ENCODE measurements at regions not wholly inside any gene's neighbourhood (a gene's known extent, or its start where the extent isn't known, plus 50 kb on each side); places are given as distances from the start of the nearest gene placed in this dataset.

DNA sequence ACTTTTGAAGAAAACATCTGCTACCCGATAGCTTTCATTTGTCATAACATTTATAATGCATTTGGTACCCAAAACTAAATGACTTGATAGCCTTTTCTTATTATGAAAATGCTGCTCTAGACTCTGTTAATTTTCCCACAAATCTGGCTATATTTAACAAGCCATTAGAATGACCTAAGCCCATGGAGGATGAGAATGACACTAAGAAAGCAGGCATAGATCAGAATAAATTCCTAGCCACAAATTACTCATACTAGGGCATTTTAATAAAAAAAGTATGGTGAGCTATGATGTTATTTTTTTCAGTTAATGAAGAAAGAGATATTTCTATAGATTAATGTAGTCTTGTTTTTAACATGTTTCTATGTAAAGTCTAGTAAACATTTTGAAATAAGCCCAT, 1728.3 kb downstream of the SUCLG1 start:
- DNase-seq = no peak

DNA sequence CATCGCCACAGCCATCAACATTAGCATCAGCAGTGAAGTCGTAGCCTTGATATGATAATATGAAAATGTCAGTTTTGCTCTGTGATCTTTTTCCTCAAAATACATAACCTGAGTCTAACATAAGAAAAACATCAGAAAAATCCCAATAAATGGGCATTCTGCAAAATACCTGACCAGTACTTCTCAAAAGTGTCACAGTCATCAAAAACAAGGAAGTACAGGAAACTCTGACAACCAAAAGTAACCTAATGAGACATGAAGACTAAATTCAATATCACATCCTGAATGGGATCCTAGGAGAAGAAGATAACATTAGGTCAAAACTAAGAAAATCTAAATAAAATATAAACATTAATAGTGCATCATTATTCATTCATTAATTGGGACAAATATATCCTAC, 1731.0 kb downstream of the SUCLG1 start:
- DNase-seq = no peak

DNA sequence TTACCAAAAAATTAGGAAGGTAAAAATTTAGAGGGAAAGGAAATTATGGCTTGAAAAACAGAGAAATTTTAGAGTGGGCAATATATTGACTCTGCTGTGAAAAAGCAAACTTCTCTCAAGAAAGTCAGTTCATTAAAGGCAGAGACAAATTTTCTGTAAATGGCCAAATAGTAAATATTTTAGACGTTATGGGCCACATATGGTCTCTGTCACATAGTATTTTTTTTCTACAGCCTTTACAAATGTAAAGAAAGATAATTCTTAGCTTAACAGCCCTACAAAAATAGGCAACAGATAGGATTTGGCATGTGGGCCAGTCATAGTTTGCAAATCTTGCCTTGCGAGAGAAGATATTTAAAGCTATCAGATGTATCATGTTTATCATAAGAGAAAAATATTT, 1750.4 kb downstream of the SUCLG1 start:
- DNase-seq = no peak

DNA sequence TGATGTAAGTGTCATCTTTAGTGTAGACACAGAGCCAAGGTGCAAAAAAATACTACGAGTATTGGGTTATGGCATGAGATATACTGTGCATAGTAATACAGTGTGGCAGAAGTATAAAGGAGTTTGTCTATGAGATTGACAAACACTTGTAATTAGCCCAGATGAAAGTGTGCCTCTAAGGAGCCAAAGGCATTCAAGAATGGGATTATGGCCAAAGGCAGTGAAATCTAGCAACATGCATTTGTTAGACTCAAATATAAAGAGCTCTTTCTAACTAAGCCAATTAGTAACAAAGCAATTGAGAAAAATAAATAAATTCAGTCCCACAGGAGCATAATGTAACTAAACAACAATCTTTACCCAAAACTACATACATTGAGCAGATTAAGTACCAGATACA, 1761.8 kb downstream of the SUCLG1 start:
- no peak for DNase-seq

DNA sequence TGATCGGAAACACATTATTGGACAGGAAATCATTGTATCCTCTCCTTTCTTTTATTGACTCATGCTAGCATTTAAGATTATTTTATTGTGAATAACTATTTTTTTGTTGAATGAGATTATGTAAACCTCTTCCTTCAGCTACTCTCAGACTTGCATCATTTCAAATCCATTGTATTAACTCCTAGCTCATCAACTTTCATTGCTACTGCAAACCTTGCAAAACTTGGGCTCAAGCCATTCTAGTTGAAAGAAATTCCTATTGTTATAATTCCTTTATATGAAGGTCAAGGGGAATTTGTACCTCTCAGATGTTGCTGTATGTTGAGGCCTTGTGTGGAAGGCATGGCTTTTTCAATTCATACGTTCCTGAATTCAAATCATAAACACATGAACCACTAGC, 1764.6 kb downstream of the SUCLG1 start:
- no peak for DNase-seq

DNA sequence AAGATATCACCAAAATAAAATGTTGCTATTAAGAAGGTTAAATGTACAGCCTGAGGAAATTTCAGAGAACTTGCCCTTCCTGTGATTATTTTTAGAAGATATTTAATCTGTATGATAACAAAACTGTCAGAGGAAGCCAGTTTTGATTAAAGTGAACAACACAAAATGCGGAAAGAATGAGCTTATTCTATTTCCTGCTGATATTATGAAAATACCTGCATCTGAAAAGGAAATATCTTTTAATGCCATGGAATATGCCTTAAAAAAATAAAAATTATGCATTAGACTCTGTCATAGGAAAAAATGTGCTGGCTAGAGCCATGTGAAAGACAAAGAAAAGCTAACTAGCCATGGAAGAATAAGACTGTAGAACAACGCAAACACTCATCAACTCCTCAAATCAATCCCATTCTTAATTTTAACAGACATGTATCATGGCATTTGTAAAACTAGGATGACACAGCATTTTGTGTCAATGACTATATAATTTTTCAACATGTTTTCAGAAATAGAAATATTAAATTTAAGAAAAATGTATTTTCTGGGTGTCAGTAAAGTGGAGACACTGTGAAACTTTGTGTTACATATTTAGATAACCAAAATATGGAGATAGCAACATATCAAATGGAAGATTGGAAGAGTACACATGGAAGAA, 1768.2 kb downstream of the SUCLG1 start:
- no peak for DNase-seq

DNA sequence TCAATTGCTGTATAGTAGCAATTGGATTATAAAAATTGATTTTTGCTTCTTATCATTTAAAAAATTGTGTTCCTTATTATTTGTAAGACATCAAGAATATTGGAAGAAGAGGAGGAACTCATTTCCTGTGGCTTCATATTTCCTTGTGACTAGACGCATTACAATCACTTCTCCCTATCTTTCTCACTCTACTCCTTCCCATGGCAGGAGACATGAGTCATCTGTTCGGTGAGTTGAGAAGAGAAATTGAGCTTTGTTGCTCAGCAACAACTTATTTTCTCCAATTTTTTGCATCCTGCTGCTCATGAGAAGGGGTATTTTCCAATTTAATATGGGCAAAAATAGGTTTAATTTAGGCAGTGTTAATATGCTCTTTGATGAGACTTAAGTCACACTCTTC, 1783.9 kb downstream of the SUCLG1 start:
- no peak for DNase-seq

DNA sequence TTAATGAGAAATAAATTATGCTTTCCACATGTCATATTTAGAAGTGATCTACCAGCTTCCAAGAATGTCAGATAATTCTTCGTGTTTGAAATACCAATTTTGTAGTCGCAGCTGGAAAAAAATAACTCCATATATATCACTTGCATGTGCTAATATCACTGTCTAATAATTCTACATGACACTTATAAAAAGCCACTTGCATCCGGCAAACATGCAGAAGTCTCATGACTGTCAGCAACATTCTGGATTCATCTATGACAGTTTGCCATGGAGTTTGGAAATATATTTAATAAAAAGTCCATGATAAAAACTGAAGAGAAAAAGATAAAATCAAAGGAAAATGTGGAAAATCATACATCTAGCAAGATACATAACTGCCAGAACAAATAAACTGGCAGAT, 1784.4 kb downstream of the SUCLG1 start:
- no peak for DNase-seq

DNA sequence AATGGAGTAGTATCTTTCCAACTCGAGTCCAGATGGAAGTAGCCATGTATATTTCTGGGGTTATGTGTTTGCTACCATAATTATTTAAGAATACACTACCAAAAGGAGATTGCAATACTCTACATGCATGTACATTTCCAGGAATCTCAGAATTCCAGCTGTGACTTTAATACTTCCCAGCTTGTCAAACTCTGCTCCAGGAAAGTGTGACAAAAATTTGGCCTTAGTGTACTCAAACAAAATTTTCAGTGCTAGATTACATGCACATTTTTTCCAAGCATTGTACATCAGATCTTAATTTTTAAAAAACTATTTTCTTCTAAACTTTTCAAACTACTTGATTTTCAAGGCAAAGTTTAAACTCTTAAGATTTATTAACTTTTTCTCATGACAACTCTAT, 1791.6 kb downstream of the SUCLG1 start:
- no peak for DNase-seq

DNA sequence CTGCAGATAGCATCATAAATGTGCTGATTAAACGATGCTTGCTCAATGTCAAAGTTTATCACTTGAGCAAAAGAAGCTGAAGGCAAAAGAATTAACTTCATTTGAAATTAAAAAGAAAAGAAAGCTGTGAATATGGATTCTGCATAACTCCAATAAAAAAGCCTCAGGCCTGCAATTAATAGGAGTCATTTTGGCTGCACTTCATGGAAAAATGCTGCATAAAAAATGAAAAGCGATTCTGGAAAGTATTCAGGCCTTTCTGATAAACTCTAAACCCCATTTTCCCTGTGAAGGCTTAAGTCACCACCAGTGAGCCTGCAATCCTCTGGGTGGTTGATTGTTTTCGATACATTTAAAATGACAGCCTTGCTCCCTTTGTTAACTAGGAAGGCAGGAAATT, 1793.4 kb downstream of the SUCLG1 start:
- no peak for DNase-seq

DNA sequence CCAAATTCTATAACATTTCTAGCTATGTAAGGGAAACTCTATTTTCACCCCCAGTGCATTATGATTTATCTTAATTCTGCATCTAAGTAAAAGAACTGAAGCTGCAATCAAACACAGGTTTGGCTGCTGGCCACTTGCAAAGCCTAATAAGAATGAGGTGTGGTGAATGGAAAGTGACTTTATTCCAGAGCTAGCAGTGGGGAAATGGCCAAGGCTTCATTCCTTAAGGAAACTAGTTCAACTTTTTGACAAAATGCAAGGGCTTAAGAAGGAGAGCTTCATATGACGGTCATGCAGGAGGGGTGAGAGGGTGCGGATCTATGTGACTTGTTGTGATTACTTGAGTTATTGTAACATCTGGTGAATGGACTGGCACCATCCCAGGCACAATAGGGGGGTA, 1802.0 kb downstream of the SUCLG1 start:
- DNase-seq = no peak

DNA sequence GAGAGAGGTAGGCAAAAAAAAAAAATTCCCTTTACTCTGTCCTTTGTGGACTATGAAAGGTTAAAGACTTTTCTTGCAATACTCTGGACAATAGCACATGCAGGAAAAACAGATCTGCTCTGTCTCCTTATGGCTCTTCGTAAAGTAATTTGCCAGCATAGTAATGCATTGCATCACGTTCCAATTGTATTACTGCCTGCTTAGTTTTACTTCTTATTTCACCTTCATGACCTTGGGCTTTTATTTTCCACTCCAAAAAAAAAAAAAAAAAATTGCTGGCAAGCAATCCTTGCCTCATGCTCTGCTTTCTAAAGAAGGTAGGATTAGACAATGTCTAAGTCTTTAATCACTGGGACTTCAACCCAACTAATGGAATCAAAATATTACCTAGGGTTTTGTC, 1802.7 kb downstream of the SUCLG1 start:
- DNase-seq = no peak

DNA sequence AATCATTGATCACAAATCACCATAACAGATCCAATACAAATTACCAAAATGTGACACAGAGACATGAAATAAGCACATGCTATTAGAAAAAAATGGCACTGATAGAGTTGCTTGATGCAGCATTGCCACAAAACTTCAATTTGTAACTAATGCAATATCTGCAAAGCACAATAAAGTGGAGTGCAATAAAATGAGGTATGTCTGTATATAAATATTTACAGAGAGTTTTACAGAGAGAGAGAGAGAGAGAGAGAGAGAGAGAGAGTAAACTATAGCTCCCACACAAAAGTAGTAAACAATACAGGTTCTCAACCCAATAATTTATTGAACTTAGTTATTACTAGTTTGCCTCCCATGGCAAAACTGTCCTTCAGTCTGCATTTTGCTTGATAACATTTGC, 1807.0 kb downstream of the SUCLG1 start:
- DNase-seq = no peak

DNA sequence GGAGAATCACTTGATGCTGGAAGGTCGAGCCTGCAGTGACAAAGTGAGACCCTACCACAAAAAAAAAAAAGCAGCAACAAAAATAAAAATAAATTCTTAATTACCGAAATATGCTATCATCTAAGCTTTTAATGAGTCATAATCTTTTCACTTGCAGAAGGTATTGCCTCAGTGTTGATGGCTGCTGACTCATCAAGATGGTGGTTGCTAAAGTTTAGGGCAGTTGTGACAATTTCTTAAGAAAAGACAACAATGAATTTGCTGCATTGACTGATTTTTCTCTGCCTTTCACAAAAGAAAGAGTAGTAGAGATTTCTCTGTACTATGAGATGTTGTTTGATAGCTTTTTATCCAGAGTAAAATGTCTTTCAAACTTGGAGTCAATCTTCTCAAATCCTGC, 1809.0 kb downstream of the SUCLG1 start:
- no peak for DNase-seq

DNA sequence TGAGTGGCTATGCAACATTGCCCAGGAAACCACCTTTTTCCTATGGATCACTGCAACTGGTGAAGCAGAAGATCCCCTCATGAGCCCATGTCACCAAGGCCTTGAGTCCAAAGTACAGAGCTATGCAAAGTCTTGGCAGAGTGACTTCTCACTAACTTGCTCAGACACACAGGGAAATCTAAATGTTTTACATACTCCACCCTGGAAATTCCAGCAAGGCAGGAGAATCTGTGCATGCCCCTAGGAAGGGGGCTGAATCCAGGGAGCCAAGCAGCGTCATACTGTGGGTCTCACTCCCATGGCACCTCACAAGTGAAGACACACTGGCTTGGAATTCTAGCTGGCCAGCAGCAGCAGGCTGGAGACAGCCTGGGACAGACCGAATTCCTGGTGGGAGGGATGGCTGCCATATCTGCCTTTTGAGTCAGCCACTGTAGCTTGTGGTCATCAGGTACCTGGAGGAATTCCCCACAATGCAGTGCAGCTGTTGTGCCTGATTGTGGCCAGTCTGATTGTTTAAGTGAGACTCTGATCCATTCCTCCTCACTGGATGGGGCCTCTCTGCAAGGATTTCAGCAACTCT, 1817.4 kb downstream of the SUCLG1 start:
- DNase-seq = no peak

DNA sequence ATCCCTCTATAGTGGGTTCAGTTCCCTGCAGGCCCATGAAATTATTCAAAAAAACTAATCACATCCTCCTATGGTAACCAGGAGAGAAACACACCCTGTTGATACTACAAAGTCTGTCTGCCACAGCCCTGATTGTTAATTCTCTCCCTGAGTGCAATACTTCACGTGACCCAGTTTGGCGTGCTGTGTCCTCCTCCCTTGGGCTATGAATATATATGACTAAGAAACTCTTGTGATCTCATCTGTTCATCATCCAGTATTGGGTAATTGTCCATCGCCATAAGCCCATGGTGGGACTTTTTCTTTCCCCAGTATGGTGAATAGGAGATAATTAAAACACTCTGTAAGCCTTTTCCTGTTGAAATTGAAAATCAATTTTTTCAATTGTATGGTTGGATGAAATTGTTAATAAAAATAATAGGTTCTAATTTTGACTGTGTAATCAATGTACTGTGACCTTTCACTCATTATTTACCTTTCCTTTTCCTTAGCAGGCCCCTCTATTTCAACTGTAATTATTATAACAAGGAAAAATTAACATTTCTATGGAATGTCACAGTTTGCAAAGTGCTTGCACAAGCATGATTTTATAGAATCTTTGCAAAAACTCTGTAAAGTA, 1822.6 kb downstream of the SUCLG1 start:
- no peak for DNase-seq

DNA sequence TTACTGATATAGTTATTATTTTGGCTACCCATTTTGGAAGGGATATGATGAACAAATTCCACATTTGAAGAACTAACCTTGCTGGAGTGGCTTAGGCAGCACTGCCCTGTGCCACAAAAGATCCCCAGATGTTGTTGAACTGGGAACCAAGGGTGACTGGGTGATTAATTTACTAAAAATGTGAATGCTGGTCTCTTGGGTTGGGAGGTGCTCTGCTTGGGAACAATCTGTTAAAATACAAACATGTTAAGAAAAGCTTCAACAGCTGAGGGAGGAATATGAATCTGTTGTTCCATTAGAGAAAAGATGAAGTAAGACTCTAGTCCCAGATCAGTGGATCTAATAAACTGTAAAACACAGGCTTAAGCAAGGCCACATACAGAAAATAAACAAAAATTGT, 1860.1 kb downstream of the SUCLG1 start:
- DNase-seq = no peak

DNA sequence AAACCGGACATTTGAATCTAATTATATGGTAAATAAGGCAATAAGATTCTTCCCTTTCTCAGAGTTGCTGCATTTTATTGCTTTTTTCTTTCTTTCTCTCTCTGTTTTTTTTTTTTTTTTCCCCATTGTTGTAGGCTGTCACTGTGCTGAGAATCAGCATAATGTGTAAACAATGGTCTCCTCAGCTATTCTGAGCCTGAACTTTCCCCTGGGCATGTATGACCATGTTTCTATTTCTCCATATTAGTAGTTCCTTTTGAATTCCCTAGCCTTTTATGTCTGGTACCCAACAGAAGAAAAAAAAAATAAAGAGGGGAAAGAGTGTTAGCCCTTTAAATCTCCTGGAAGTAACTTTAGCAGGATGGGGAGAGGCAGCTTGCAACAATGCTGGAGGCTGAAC, 1862.5 kb downstream of the SUCLG1 start:
- no peak for DNase-seq

DNA sequence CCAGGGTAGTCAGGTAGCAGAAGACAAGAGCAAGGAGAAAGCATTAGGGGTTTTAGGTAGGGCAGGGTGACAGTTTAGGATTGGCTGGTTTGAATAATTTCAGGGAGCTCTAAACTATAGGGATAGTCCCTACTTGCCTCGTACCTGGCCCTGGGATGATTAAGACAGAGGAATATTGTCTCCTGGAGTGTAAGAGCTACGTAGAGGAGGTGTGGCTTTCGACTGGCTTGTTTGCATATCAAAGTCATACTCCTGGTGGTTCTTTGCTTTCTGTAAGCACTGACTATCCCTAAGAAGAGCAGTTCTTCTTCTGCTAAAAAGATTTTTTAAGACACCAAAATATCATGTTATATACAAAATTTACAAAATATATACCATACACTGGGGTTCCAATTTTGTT, 1867.4 kb downstream of the SUCLG1 start:
- no peak for DNase-seq

DNA sequence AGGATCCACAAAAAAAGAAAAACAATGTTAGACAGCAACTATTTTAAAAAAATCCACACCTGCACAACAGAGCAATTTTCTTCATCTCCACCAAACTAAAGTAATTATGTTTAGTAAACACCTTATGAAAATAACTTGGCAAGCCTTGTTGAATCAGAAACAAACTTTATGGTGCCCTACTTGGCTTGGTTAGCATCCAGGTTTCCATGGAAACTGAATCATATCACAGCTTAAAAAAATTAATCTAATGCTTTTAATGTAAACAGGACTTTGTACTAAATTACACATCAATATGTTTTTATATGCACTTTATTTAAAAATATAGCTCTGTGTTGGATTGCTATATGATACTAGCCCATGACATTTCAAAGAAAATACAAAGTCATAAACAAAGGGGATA, 1882.4 kb downstream of the SUCLG1 start:
- DNase-seq = no peak

DNA sequence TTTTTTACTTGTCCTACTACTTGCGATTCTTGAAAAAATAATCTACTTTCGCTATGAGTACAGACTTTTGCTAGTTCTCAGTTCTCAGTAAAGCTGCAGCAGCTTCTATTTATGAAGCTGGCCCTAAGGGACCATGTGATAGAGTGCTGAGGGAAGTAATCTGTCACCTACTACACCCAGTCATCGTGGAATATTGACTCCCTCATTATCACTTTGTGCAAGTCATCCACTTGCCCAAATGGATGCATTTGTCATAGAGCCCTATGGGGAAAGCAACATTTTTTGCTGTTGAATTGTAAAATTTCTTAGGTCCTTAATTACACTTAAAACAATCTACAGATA, 1919.8 kb downstream of the SUCLG1 start:
- DNase-seq = no peak

DNA sequence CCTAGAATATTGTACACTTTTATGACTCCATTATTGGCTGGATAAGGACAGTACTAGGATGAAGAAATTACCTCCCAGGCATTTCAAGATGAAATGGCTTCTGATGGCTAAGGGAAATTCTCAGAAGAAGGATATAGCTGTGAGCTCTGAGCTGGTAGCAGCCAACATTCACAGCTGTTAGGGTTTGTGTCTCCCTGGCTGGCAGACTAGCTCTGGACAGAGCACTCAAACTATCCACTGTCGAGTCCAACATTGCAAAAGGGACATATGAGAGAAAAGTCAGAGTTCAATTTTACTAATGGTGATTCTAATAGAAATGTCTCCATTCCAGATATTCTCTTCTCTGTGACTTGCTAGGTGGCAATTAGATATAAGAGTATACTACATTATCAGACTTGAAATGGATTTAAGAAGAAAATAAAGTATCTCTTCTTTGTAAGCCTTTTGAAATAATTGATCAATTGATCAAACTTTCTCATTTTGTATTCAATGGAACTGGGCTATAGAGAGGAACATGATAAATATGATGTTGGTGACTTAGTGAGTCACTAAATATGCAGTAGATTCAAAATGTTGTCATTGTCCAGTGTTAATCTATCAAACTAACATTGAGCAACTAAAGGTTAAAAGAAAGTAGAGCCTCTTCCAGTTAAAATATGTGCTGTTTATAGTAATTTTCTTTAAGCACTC, 1920.3 kb downstream of the SUCLG1 start:
- DNase-seq = no peak

DNA sequence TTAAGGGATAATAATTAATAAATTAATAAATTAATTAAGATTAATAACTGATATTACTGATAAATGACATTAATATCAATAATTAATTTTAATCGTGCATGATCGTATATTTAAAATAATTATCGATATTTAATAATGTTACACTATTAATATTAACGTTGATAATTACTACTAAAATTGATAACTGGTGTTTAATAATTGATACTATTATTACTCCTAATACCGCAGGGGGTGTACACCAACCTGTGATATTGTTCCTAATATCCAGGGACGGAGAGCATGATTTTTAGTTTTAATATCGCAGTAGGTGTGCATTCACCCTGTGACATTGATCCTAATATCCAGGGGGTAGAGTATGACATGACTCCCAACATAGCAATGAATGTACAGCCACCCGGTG, 1930.8 kb downstream of the SUCLG1 start:
- DNase-seq = no peak

Measured in amygdala (tissue), 56 donors.